A673 (cell line): ENCODE measurements at regions not wholly inside any gene's neighbourhood (a gene's known extent, or its start where the extent isn't known, plus 50 kb on each side); places are given as distances from the start of the nearest gene placed in this dataset.

Experiments
- CTCF ChIP-seq: fragments of 300-800, 200-600 bp; sonication (generic); conservative IDR thresholded peaks from 2 replicates; pipeline ENCODE4 v1.5.1; 2017; ENCODE audit warnings: low read depth, mild to moderate bottlenecking, antibody characterized with exemption, low read length, moderate library complexity, mixed read lengths
- EZH2 ChIP-seq: fragments of 200-600 bp; sonication (generic); IDR thresholded peaks from 2 replicates; pipeline ENCODE4 v1.6.1; 2017; ENCODE audit warnings: borderline replicate concordance, low read depth, mild to moderate bottlenecking, mixed read lengths, antibody characterized with exemption, low read length; ENCODE audit not compliant: poor library complexity, severe bottlenecking

- no peak for TF ChIP-seq CTCF
- no peak for TF ChIP-seq EZH2
These were observed 775.0 kb upstream of the API5 start for GRCh38 chr11:42536611-42537360.
